ENCODE measurements at regions not wholly inside any gene's neighbourhood (a gene's known extent, or its start where the extent isn't known, plus 50 kb on each side); places are given as distances from the start of the nearest gene placed in this dataset.

DNA sequence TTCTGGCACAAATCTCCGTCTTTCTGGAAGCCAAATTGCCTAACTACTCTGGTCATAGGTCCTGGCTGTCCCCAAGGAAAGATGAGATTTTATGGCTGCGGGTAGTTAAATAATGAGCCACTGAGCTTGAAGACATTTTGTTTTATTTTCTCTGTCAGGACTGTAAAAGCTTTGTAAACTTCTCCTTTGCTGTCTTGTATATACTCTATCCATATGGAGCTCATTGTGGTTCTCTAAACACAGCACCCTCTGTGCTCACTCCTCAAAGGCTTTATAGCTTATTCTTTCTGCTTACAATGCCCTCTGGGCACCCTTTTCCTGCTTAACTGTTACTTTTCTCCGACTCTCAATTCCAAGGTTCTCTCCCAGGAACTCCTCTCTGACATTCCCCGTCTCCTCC lies 209.1 kb downstream of the CMPK2 start:
- Mint-ChIP-seq H3K27me3 (ENCODE audit: insufficient read depth, low read depth) (peaks cover 12% of the 10 kb centered on the region), H3K27ac (peak overlapping the region; percentile 15), H3K4me3 (no peak overlapping the region), H3K36me3 (no peaks in the 10 kb centered on the region), H3K9me3 (peaks cover 4% of the 10 kb centered on the region), H3K4me1 (peaks cover 14% of the 10 kb centered on the region)
- H3F3A ChIP-seq (ENCODE audit: low read depth), result no peaks in the 10 kb centered on the region
- no peak overlapping the region for H3K4me3 ChIP-seq
- no peak overlapping the region for H3K4me2 ChIP-seq
- H3K4me1 ChIP-seq, result no peaks in the 10 kb centered on the region
- H3K79me2 ChIP-seq (ENCODE audit: low read depth), result no peaks in the 10 kb centered on the region
- H3K36me3 ChIP-seq, result no peaks in the 10 kb centered on the region
- H3K27ac ChIP-seq, result no peak overlapping the region
- no peak for TF ChIP-seq CTCF (IDR thresholded peaks at IDR 0.05)
- TF ChIP-seq EZH2 (IDR thresholded peaks at IDR 0.05), result no peak
- no peaks in the 10 kb centered on the region for H4K20me1 ChIP-seq (ENCODE audit: low read depth)
- H3K27me3 ChIP-seq, result no peaks in the 10 kb centered on the region
- DNase-seq (ENCODE audit: low spot score), result no peak
- H2AFZ ChIP-seq (replicated peaks), result no peak overlapping the region
- H3K9me3 ChIP-seq (ENCODE audit: low read depth), result no peaks in the 10 kb centered on the region
- no peak overlapping the region for H3K9ac ChIP-seq

DNA sequence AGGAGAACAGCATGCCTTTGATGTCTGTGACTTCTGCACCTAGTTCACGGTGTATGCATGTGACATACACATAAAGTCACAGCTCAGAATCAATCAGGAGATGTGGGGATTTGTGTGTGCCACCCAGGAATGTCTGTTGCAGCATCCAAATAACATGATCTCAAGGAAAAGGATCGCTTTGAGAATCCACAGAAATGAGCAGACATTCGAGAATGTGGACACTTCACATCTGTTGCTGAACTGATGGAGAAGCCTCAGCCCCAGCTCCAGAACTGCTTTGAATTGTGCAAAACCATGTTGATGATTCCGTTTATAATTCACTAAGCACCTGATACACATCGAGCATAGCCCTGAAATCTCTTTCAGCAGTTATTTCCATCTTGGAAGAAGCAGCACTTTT lies 208.6 kb downstream of the CMPK2 start:
- H3F3A ChIP-seq (ENCODE audit: low read depth), result no peaks in the 10 kb centered on the region
- Mint-ChIP-seq H3K27me3 (ENCODE audit: insufficient read depth, low read depth) (peaks cover 9% of the 10 kb centered on the region), H3K4me3 (no peak overlapping the region), H3K9me3 (peaks cover 2% of the 10 kb centered on the region), H3K4me1 (peaks cover 13% of the 10 kb centered on the region), H3K36me3 (no peaks in the 10 kb centered on the region), H3K27ac (peak overlapping the region; percentile 15)
- TF ChIP-seq EZH2 (IDR thresholded peaks at IDR 0.05) (no peak), CTCF (IDR thresholded peaks at IDR 0.05) (no peak), EZH2phosphoT487 (IDR thresholded peaks at IDR 0.05) (no peak)
- DNase-seq (ENCODE audit: low spot score), result no peak
- H3K9ac ChIP-seq, result no peak overlapping the region
- H3K4me1 ChIP-seq, result no peaks in the 10 kb centered on the region
- H3K36me3 ChIP-seq, result no peaks in the 10 kb centered on the region
- no peaks in the 10 kb centered on the region for H4K20me1 ChIP-seq (ENCODE audit: low read depth)
- no peaks in the 10 kb centered on the region for H3K27me3 ChIP-seq
- H3K4me2 ChIP-seq, result no peak overlapping the region
- H3K4me3 ChIP-seq, result no peak overlapping the region
- no peak overlapping the region for H3K27ac ChIP-seq
- no peaks in the 10 kb centered on the region for H3K9me3 ChIP-seq (ENCODE audit: low read depth)
- H3K79me2 ChIP-seq (ENCODE audit: low read depth), result no peaks in the 10 kb centered on the region
- H2AFZ ChIP-seq (replicated peaks), result no peak overlapping the region

- Mint-ChIP-seq H3K4me3 (no peak overlapping the region), H3K9me3 (peaks cover 2% of the 10 kb centered on the region), H3K36me3 (no peaks in the 10 kb centered on the region), H3K4me1 (peaks cover 9% of the 10 kb centered on the region), H3K27me3 (ENCODE audit: insufficient read depth, low read depth) (peaks cover 6% of the 10 kb centered on the region), H3K27ac (no peak overlapping the region)
- no peak overlapping the region for H3K27ac ChIP-seq
- no peaks in the 10 kb centered on the region for H3K9me3 ChIP-seq (ENCODE audit: low read depth)
- no peak for TF ChIP-seq EZH2phosphoT487 (IDR thresholded peaks at IDR 0.05)
- no peak for TF ChIP-seq EZH2 (IDR thresholded peaks at IDR 0.05)
- TF ChIP-seq CTCF (IDR thresholded peaks at IDR 0.05), result no peak
- H3K4me2 ChIP-seq, result no peak overlapping the region
- H2AFZ ChIP-seq (replicated peaks), result no peak overlapping the region
- no peak for DNase-seq (ENCODE audit: low spot score)
- no peaks in the 10 kb centered on the region for H3F3A ChIP-seq (ENCODE audit: low read depth)
- no peaks in the 10 kb centered on the region for H3K79me2 ChIP-seq (ENCODE audit: low read depth)
- no peaks in the 10 kb centered on the region for H3K4me1 ChIP-seq
- no peaks in the 10 kb centered on the region for H3K27me3 ChIP-seq
- H4K20me1 ChIP-seq (ENCODE audit: low read depth), result no peaks in the 10 kb centered on the region
- no peaks in the 10 kb centered on the region for H3K36me3 ChIP-seq
- no peak overlapping the region for H3K4me3 ChIP-seq
- no peak overlapping the region for H3K9ac ChIP-seq
Measured at GRCh38 chr2:6657855-6658254, 207.9 kb downstream of the CMPK2 start.

Measured in neural progenitor cell (in vitro differentiated cells).